Ectodermal cell (in vitro differentiated cells): ENCODE measurements at regions not wholly inside any gene's neighbourhood (a gene's known extent, or its start where the extent isn't known, plus 50 kb on each side); places are given as distances from the start of the nearest gene placed in this dataset.

Experiments used
- H3K27ac ChIP-seq: 2 replicates; pipeline ENCODE4 v1.7.0; 2013; ENCODE audit warnings: mild to moderate bottlenecking, low read depth, low read length; ENCODE audit not compliant: insufficient read depth, poor library complexity, severe bottlenecking
- H3K27me3 ChIP-seq: 2 replicates; pipeline ENCODE4 v1.7.0; 2013; ENCODE audit warnings: mild to moderate bottlenecking, low read length; ENCODE audit not compliant: insufficient read depth, control insufficient read depth, poor library complexity, severe bottlenecking
- H3K36me3 ChIP-seq: one replicate; pipeline ENCODE4 v1.7.0; 2013; ENCODE audit warnings: low read length; ENCODE audit not compliant: control insufficient read depth, insufficient read depth
- H3K4me1 ChIP-seq: one replicate; pipeline ENCODE4 v1.7.0; 2013; ENCODE audit warnings: low read length; ENCODE audit not compliant: control insufficient read depth, insufficient read depth
- H3K4me3 ChIP-seq: 2 replicates; pipeline ENCODE4 v1.7.0; 2013; ENCODE audit warnings: low read depth, low read length, control low read depth; ENCODE audit not compliant: insufficient read depth
- H3K9me3 ChIP-seq: 2 replicates; pipeline ENCODE4 v1.7.0; 2013; ENCODE audit warnings: mild to moderate bottlenecking, low read length, moderate library complexity; ENCODE audit not compliant: control insufficient read depth
- WGBS, 2 experiments: methylation state at CpG; one replicate each; pipeline ENCODE4 v1.1.7; 2013; ENCODE audit warnings: missing lambda C conversion rate in 2 of 2; 5-methylcytosine and 5-hydroxymethylcytosine counted together

DNA sequence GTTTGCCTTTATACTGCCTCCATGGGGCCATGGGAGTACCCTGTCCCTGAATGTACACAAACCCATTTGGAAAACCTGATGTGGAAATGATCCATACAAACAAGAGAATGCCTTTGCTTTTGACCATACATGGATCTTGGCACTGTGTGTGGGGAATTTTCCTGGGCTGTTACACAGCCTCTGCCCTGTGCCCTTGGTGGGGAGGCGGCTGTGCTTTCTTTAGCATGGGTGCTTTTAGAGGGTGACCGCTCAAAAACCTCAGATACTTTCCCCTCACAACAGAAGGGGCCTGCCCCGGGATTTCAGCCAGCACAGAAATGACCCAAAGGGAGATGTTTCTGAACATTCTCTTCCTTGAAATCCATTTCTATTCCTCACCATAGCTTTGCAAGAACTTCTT, 194.8 kb downstream of the LMO4 start:
- Histone ChIP-seq H3K27ac (no peak overlapping the region), H3K27me3 (no peaks in the 10 kb centered on the region), H3K4me1 (no peaks in the 10 kb centered on the region), H3K9me3 (no peaks in the 10 kb centered on the region), H3K4me3 (no peak overlapping the region), H3K36me3 (no peaks in the 10 kb centered on the region)
- 87 to 88% methylated on average over 3 of the region's 3 CpGs for WGBS, 2 experiments

GRCh38 chr1:87524021-87524754, 195.5 kb downstream of the LMO4 start:
- Histone ChIP-seq H3K36me3 (no peaks in the 10 kb centered on the region), H3K4me3 (no peak overlapping the region), H3K4me1 (no peaks in the 10 kb centered on the region), H3K27ac (no peak overlapping the region), H3K27me3 (no peaks in the 10 kb centered on the region), H3K9me3 (no peaks in the 10 kb centered on the region)
- WGBS, 2 experiments, result 90% methylated on average over 14 of the region's 14 CpGs

- H3K4me1 ChIP-seq, result no peaks in the 10 kb centered on the region
- no peak overlapping the region for H3K4me3 ChIP-seq
- WGBS, 2 experiments, result 97% methylated on average over 31 to 33 of the region's 33 CpGs
- H3K27ac ChIP-seq, result no peak overlapping the region
- H3K9me3 ChIP-seq, result no peaks in the 10 kb centered on the region
- H3K27me3 ChIP-seq, result no peaks in the 10 kb centered on the region
- no peaks in the 10 kb centered on the region for H3K36me3 ChIP-seq
Measured at GRCh38 chr1:87528754-87529517, 200.3 kb downstream of the LMO4 start.

- no peaks in the 10 kb centered on the region for H3K27me3 ChIP-seq
- 91 to 93% methylated on average over 6 to 7 of the region's 7 CpGs for WGBS, 2 experiments
- H3K4me3 ChIP-seq, result no peak overlapping the region
- H3K36me3 ChIP-seq, result no peaks in the 10 kb centered on the region
- no peak overlapping the region for H3K27ac ChIP-seq
- H3K9me3 ChIP-seq, result no peaks in the 10 kb centered on the region
- H3K4me1 ChIP-seq, result no peaks in the 10 kb centered on the region
Measured at GRCh38 chr1:87530042-87530807, 201.5 kb downstream of the LMO4 start.

DNA sequence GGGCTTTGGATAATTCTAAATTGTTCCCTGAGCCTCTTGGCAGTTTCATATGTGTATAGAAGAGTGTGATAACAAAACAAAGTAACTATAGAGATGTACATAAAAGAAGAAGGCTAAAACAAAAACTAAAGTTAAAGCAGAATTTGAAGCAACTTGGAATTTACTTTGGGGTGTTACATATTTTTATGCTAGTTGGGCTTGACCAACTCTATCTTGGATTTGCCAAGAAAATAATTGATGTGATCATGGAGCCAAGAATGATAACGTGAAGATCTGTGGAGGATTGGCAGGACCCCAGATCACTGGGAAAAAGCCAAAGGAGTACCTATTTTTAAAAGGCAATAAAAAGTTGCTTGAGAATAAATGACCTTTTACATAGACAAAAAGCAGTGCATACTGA, 206.9 kb downstream of the LMO4 start:
- no peaks in the 10 kb centered on the region for H3K9me3 ChIP-seq
- no peaks in the 10 kb centered on the region for H3K27me3 ChIP-seq
- whole genome bisulfite sequencing, 2 experiments, result 93 to 97% methylated on average over 1 of the region's 1 CpG
- H3K4me3 ChIP-seq, result no peak overlapping the region
- no peaks in the 10 kb centered on the region for H3K36me3 ChIP-seq
- H3K4me1 ChIP-seq, result no peaks in the 10 kb centered on the region
- H3K27ac ChIP-seq, result no peak overlapping the region

GRCh38 chr1:87539147-87539546, 210.5 kb downstream of the LMO4 start:
- H3K36me3 ChIP-seq, result no peaks in the 10 kb centered on the region
- no peak overlapping the region for H3K27ac ChIP-seq
- H3K4me3 ChIP-seq, result no peak overlapping the region
- peaks cover 3% of the 10 kb centered on the region for H3K9me3 ChIP-seq
- WGBS, 2 experiments, result 86 to 94% methylated on average over 1 of the region's 1 CpG
- no peaks in the 10 kb centered on the region for H3K4me1 ChIP-seq
- no peaks in the 10 kb centered on the region for H3K27me3 ChIP-seq

- Histone ChIP-seq H3K27ac (no peak overlapping the region), H3K4me3 (no peak overlapping the region), H3K4me1 (no peaks in the 10 kb centered on the region), H3K27me3 (no peaks in the 10 kb centered on the region), H3K9me3 (peaks cover 3% of the 10 kb centered on the region), H3K36me3 (no peaks in the 10 kb centered on the region)
- WGBS, 2 experiments, result 92 to 98% methylated on average over 2 of the region's 2 CpGs
Measured at GRCh38 chr1:87542697-87543096, 214.0 kb downstream of the LMO4 start.

GRCh38 chr1:87549738-87550137, 221.1 kb downstream of the LMO4 start:
- H3K4me1 ChIP-seq, result no peaks in the 10 kb centered on the region
- H3K27me3 ChIP-seq, result no peaks in the 10 kb centered on the region
- no peak overlapping the region for H3K4me3 ChIP-seq
- no peak overlapping the region for H3K27ac ChIP-seq
- no peaks in the 10 kb centered on the region for H3K36me3 ChIP-seq
- H3K9me3 ChIP-seq, result no peaks in the 10 kb centered on the region
- WGBS, 2 experiments, result 100% methylated on average over 1 of the region's 1 CpG

DNA sequence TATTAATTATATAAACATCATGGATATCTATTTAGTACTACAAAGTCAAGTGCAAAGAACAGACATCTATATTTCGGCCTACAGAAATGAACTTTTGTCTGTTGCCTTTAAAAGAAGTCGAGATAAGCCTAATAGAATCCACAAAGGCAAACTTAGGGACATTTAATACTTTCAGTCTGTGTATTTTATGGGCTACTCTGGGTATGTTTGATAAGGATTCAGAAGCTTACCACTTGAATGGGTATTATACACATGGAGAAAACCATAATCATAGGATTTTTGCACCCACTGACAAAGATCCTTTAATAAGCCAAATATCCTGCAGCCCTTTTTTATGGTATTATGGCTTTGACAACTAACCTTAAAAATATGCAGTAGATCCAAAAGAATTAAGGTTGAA, 224.8 kb downstream of the LMO4 start:
- H3K27me3 ChIP-seq, result no peaks in the 10 kb centered on the region
- 95 to 100% methylated on average over 2 of the region's 2 CpGs for WGBS, 2 experiments
- no peaks in the 10 kb centered on the region for H3K9me3 ChIP-seq
- no peak overlapping the region for H3K27ac ChIP-seq
- H3K4me3 ChIP-seq, result no peak overlapping the region
- H3K4me1 ChIP-seq, result no peaks in the 10 kb centered on the region
- H3K36me3 ChIP-seq, result no peaks in the 10 kb centered on the region

DNA sequence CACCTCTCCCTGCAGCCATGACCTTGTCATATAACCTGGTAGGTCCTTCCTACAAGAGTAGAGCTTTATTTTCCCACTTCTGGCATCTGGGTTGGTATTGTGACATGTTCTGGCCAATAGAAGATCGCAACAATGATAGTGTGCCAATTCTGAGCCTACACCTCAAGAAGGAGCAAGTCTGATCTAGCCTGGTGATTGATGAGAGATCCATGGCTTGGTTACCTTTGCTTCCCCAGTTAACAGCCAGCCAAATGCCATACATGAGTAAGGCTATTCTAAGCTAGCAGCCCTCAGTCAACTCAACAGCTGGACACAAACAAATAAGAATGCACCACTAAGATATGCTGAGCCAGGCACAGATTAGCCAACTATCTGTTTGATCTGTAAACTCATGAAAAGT, 226.7 kb downstream of the LMO4 start:
- 96 to 98% methylated on average over 1 of the region's 1 CpG for WGBS, 2 experiments
- H3K4me1 ChIP-seq, result no peaks in the 10 kb centered on the region
- H3K36me3 ChIP-seq, result no peaks in the 10 kb centered on the region

More for the DNA sequence above, 226.7 kb downstream of the LMO4 start:
- Histone ChIP-seq H3K27ac (no peak overlapping the region), H3K27me3 (no peaks in the 10 kb centered on the region), H3K9me3 (no peaks in the 10 kb centered on the region), H3K4me3 (no peak overlapping the region)
